GM11168 (cell line): ENCODE measurements at regions not wholly inside any gene's neighbourhood (a gene's known extent, or its start where the extent isn't known, plus 50 kb on each side); places are given as distances from the start of the nearest gene placed in this dataset.
"Not testable (repeated sequence)": the region's sequence is repeated elsewhere in the genome, so short reads cannot be mapped to it uniquely, and the experiment has no call there.

ENCODE experiments used
- in situ Hi-C: fragments of 300-500 bp; cut with MboI; formaldehyde crosslinking; loops from one replicate; pipeline ENCODE4 v1.12.0; 2022; ENCODE audit warnings: low sequenced_read_pairs; ENCODE audit not compliant: unreplicated experiment

GRCh38 chr14:99036611-99037293 is 235.2 kb downstream of the BCL11B start:
- in situ Hi-C loops, result no loop called here

DNA sequence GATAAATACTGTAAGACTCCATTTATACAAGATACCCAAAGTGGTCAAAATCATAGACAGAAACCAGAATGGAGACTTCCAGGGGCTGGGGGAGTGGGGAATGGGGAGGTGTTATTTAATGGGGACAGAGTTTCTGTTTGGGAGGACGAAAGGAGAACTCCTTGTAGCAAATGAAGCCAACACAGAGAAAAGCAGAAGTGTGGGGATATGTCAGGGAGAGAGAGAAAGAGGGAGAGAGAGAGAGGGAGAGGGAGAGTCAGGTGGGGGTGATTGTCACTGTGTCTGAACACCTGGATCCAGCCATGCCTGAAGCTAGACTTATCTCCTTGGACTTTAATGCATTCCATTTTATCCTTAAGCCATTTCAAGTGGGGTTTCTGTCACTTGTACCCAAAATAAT is 234.7 kb downstream of the BCL11B start:
- in situ Hi-C loops, result not testable (repeated sequence)

DNA sequence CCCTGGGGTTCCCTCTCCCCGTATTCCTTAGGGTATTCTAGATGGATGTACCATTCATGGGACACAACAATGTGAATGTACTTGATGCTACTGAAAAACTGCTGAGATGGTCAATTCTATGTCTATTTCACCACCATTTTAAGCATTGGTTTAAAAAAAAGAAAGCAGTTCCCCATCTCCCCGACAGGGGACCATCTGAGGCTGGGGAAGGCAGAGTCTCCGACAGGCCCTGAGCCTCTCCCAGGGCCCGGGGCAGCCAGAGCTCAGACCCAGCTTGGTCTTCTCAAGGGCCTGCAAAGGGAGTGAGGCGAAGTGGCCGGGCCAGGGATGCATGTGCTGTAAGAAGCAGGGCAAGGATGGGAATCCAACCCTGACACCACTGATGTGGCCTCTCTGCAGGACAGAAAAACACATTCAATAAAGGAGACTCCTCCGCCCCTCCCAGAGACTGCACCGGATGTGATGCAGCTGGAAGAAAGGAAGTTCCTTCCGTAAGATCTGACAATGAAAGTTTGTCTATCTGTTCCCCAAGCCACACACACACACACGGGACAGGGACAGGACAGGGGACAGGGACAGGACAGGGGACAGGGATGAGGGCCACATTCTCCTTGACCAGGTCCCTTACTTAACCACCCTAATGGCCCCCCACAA is 234.1 kb downstream of the BCL11B start:
- in situ Hi-C loops, result no loop called here

DNA sequence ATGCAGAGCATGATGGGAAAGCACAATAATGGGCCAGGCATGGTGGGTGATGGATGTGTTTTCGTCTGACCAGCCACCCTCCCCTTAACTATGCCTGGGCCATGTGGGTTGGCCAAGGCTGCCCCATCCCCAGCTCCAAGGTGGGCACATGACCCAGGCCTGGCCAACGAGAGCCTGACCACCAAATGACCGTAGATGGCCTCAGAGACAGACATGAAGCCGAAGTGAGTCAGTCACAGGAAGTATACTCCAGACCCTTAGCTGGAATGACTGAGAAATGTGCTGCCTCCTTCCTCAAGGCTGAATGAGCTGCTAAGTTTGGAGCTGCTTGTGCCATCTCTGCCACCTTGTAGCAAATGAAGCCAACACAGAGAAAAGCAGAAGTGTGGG is 233.6 kb downstream of the BCL11B start:
- in situ Hi-C loops, result no loop called here

DNA sequence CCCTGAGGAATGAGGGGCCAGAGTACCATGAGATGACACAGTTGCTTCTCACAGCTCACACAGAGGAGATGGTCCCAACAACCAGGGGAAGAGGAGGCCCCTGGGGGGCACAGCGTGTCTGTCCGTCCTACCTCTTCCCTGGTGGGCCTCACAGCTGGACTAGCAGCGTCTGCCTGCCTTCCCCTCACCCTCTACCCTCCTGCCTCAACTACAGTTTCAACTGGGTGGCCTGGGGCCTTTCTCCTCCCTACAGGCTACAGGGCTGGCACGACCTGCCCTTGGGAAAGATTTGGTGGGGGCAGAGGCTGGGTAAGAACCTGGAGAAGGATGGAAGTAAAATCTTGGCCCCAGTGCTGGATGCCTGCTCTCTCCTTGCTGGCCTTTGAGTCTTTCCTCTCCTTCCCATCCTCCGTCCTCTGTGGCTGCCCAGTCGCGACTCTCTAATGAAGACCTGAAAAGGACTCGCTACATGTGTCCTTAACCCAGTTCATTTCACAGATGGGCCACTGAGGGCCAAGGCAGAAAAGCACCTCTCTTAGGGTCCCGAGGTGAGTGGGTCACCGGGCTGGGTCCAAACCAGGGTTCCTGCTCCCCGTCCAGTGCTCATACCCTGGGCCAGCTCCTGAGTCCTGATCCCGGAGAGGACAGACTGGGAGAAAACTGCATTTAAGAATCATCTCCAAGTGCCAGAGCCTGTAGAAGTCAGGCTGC is 232.5 kb downstream of the BCL11B start:
- in situ Hi-C loops, result no loop called here

GRCh38 chr14:99040052-99040451 is 231.9 kb downstream of the BCL11B start:
- in situ Hi-C loops, result no loop called here

DNA sequence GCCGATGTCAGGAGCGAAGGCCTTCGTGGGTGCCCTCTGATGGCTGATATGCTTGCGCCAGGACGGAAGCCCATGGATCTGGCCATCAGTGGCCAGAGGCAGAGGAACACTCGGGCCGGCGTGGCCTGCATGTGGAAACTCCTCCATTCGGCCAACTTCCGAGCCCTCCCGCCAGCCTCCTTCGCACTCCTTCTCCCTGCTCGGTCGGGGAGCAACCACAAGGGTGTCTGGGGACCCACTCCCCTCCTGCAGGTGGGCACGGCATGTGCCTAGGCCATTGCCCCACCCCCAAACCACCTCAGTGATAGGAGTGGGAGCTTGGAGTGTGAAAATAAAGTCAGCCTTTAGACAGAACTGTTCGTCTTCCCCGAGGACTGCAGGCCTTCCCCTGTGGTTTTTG is 231.3 kb downstream of the BCL11B start:
- in situ Hi-C loops, result no loop called here

DNA sequence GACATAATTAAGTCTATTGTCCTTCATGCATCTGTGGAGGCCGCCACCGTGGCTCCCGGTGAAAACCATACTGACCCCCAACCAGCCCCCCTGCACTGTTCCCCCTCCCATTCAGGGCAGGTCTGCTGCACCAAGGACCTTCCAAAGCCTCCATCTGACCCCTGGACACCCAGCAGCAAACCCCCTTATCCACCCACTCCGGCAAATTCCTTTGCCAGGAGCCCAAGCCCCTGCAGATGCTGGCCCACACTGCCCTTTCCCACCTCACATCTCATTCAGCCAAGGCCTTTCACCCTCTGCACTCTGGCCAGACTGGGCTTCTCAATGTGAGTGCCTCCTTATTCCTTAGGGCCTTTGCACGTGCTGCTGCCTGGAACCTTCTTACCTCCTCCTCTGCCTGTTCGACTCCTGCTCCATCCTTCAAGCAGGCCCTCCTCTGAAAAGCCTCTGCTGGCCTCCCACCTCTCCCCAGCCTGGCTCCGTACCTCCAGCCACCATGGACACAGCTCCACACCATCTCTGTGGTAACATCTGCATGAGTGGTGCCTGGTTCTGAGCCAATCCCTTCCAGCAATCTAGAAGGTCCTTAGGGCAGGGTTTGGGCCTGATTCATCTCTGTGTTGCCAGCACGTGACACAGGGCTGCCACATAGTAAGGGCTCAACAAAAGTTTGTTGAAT is 230.7 kb downstream of the BCL11B start:
- in situ Hi-C loops, result no loop called here

GRCh38 chr14:99041820-99042174 is 230.2 kb downstream of the BCL11B start:
- in situ Hi-C loops, result no loop called here

DNA sequence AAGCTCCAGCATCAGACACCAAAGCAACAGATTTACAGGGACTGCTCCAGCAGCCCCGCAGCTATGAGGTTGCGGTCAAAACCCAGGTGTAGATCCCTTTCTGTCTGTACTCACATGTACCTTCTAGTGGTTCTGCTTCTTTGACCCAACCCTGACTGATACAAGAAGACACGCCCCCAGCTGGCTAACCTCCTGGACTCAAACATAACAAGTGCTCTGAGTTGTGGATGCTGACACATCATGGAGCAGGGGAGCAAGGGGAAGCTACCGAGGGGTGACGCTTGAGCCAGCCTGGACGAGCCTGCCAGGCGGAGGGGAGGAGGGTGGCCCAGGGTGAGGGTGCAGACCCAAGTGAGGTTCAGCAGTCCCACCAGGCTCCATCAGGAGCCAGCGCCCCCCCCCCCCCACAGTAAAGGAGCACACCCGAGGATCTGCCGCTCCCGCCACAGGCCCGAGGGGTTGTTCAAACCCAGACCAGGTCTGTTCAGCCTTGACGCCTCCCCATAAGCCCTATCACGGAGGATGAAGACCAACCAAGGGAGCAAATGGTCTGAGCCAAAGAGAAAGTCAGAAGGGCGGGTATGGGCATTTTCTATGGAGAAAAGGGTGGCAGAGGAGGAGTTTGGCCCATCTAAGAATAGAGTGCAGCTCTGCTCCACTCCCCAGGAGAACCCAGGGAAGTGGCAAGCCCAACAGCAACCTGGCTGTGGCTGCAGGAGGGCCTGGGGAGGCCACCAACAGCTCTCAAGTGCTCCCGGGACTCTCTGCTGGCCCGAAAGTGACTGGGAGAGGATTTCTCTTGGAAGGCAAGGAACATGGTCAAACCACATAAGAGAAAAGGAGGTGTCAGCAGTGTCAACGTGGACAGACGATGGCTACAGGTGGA is 229.4 kb downstream of the BCL11B start:
- in situ Hi-C loops, result no loop called here

DNA sequence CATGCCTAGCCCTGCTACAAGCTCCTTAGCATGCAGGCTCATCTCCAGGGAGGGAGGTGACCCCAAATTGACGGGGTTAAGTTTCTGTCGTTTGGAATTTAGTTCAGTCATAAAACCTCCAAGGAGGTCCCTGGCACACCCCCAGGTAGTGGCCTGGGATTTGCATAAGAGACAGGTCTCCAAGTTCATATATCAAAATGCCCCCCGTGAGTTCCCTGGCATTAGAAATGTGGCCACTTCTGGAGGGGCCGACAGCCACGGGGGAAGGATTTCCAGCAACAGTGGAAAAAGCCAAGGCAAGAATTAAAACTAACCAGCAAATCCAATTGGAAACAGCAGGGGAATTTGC is 228.8 kb downstream of the BCL11B start:
- in situ Hi-C loops, result no loop called here

DNA sequence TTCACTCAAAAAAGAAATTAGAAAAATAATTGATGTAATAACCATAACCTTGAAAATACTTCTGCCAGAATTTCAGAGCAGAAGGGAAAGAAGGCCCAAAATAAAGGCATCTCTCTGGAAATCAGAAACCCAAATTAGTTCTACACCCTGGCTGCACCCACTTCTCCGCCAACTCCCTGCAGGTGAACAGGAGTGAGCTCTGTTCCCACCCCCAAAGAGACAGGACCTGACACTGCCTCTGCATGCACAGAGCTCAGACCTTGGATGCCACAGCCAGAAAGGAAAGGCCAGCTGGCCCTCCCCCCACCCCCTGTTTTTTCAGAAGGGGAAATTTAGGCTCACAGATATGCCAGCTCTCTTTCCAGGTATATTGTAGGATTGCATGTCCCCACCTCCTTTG is 228.2 kb downstream of the BCL11B start:
- in situ Hi-C loops, result no loop called here

GRCh38 chr14:99047441-99048031 is 224.5 kb downstream of the BCL11B start:
- in situ Hi-C loops, result no loop called here

GRCh38 chr14:99050309-99050708 is 221.7 kb downstream of the BCL11B start:
- in situ Hi-C loops, result no loop called here

DNA sequence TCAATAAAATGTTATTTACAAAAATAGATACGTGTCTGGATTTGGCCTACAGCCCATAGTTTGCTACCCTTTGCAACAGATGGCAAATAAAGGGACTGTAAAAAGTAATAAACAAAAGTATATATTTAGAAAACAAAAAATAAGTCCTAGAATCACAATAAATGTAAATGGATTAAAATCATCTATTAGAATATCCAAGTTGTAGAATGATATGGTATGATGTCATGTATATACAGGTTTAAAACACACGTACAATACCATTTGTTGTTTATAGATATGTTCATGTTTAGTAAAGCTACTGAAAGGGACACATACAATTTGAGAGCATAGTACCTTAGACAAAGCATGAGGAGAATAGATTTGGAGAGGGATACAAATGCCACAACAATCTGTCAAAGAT is 219.5 kb downstream of the BCL11B start:
- in situ Hi-C loops, result no loop called here

DNA sequence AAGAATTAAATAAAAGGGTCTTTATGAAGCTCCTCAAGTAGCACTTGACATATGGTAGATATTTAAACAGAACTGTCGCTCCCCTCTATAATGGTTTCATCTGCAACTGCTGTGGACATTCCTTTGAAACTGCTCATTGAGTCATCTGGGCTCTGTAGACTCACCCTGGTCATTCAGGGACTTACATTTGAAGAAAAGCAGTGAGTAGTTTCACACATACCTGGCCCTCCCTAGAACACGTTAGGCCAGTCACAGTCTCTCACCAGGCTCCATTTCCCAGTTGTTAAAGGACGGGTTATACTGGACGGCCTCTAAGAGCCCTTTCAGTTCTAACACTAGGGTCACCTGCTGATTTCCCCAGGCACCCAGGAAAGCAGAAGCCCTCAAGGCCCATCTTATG is 217.0 kb downstream of the BCL11B start:
- in situ Hi-C loops, result no loop called here

GRCh38 chr14:99055816-99056215 is 216.2 kb downstream of the BCL11B start:
- in situ Hi-C loops, result no loop called here

GRCh38 chr14:99057576-99058083 is 214.4 kb downstream of the BCL11B start:
- in situ Hi-C loops, result no loop called here

DNA sequence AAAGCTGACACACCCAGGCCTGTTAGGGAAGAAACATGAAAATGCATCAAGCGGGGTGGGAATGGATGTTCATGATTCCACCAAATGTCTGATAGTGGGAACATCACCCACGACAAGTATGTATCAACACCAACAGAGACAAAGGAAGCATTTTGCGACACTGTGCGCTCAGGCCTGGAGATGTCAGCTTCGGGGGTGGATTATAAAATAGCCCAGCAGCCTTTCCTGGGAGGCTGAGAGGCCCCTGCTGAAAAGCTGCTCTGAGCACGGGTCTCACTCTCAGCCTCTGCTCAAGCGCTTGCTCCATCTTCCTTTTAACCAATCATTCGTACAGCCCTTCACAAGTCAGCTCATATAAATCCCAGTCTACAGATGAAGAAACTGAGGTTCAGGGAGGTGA is 213.5 kb downstream of the BCL11B start:
- in situ Hi-C loops, result no loop called here

- in situ Hi-C loops, result no loop called here
Observed at GRCh38 chr14:99062216-99062615, 209.8 kb downstream of the BCL11B start.
